Endothelial cell (in vitro differentiated cells): ENCODE measurements at regions not wholly inside any gene's neighbourhood (a gene's known extent, or its start where the extent isn't known, plus 50 kb on each side); places are given as distances from the start of the nearest gene placed in this dataset.

Source experiments
- DNase-seq: peaks from one replicate; pipeline ENCODE4 v3.0.0; 2021; ENCODE audit warnings: low spot score
- H3K27ac Mint-ChIP-seq: one replicate; pipeline ENCODE4 v1.8.0; 2021; ENCODE audit warnings: mixed read lengths, inconsistent platforms; ENCODE audit not compliant: unreplicated experiment
- H3K27me3 Mint-ChIP-seq: one replicate; pipeline ENCODE4 v1.8.0; 2021; ENCODE audit warnings: mild to moderate bottlenecking, moderate library complexity, mixed read lengths, inconsistent platforms; ENCODE audit not compliant: unreplicated experiment
- H3K36me3 Mint-ChIP-seq: one replicate; pipeline ENCODE4 v1.8.0; 2021; ENCODE audit warnings: mild to moderate bottlenecking, low read depth, mixed read lengths, inconsistent platforms; ENCODE audit not compliant: unreplicated experiment
- H3K4me1 Mint-ChIP-seq: one replicate; pipeline ENCODE4 v1.8.0; 2021; ENCODE audit warnings: mild to moderate bottlenecking, mixed read lengths, inconsistent platforms; ENCODE audit not compliant: unreplicated experiment
- H3K4me3 Mint-ChIP-seq: one replicate; pipeline ENCODE4 v1.8.0; 2021; ENCODE audit warnings: mild to moderate bottlenecking, mixed read lengths, inconsistent platforms; ENCODE audit not compliant: unreplicated experiment
- H3K9me3 Mint-ChIP-seq: one replicate; pipeline ENCODE4 v1.8.0; 2021; ENCODE audit warnings: mixed read lengths, inconsistent platforms; ENCODE audit not compliant: unreplicated experiment
- CTCF ChIP-seq: fragments of 200-600 bp; sonication (generic); IDR thresholded peaks from one replicate; pipeline ENCODE4 v1.5.0; 2021; ENCODE audit warnings: antibody characterized with exemption; ENCODE audit not compliant: unreplicated experiment

GRCh38 chr5:164207646-164208045 is 702.2 kb downstream of the MAT2B start:
- Mint-ChIP-seq H3K27me3 (no peaks in the 10 kb centered on the region), H3K27ac (no peak overlapping the region), H3K9me3 (no peaks in the 10 kb centered on the region), H3K36me3 (no peaks in the 10 kb centered on the region), H3K4me3 (no peak overlapping the region), H3K4me1 (no peaks in the 10 kb centered on the region)
- no peak for DNase-seq
- TF ChIP-seq CTCF: no peak

- Mint-ChIP-seq H3K36me3 (no peaks in the 10 kb centered on the region), H3K27ac (no peak overlapping the region), H3K4me3 (no peak overlapping the region), H3K27me3 (no peaks in the 10 kb centered on the region), H3K9me3 (no peaks in the 10 kb centered on the region), H3K4me1 (no peaks in the 10 kb centered on the region)
- no peak for TF ChIP-seq CTCF
- DNase-seq: no peak
Observed at GRCh38 chr5:164210491-164210890, 705.1 kb downstream of the MAT2B start.

- Mint-ChIP-seq H3K9me3 (no peaks in the 10 kb centered on the region), H3K27me3 (no peaks in the 10 kb centered on the region), H3K36me3 (no peaks in the 10 kb centered on the region), H3K27ac (no peak overlapping the region), H3K4me1 (no peaks in the 10 kb centered on the region), H3K4me3 (no peak overlapping the region)
- no peak for DNase-seq
- no peak for TF ChIP-seq CTCF
Observed at GRCh38 chr5:164214698-164215097, 709.3 kb downstream of the MAT2B start.

GRCh38 chr5:164217464-164217863 is 712.0 kb downstream of the MAT2B start:
- no peak overlapping the region for H3K27ac Mint-ChIP-seq
- H3K4me3 Mint-ChIP-seq: no peak overlapping the region
- H3K36me3 Mint-ChIP-seq: no peaks in the 10 kb centered on the region
- H3K27me3 Mint-ChIP-seq: no peaks in the 10 kb centered on the region
- no peak for DNase-seq
- no peaks in the 10 kb centered on the region for H3K4me1 Mint-ChIP-seq
- no peaks in the 10 kb centered on the region for H3K9me3 Mint-ChIP-seq
- no peak for TF ChIP-seq CTCF

- DNase-seq: no peak
- Mint-ChIP-seq H3K36me3 (no peaks in the 10 kb centered on the region), H3K9me3 (no peaks in the 10 kb centered on the region), H3K4me1 (no peaks in the 10 kb centered on the region), H3K27me3 (no peaks in the 10 kb centered on the region), H3K27ac (no peak overlapping the region), H3K4me3 (no peak overlapping the region)
- no peak for TF ChIP-seq CTCF
Observed at GRCh38 chr5:164220522-164220921, 715.1 kb downstream of the MAT2B start.
